Ascending aorta (tissue), 2 donors: ENCODE measurements at regions not wholly inside any gene's neighbourhood (a gene's known extent, or its start where the extent isn't known, plus 50 kb on each side); places are given as distances from the start of the nearest gene placed in this dataset.

ENCODE experiments used
- DNase-seq, 2 donors: peaks; one replicate each; pipeline ENCODE4 v3.0.0-alpha.2; 2019; ENCODE audit warnings: low spot score in 2 of 2
- H3K27ac ChIP-seq, 2 donors: fragments of 200-600 bp; sonication (generic); one replicate each; pipeline ENCODE4 v1.5.1; 2016 to 2017; ENCODE audit warnings: mild to moderate bottlenecking in 1 of 2
- H3K27me3 ChIP-seq: fragments of 200-600 bp; sonication (generic); one replicate; pipeline ENCODE4 v1.5.1; 2017
- H3K36me3 ChIP-seq, 2 donors: fragments of 200-600 bp; sonication (generic); one replicate each; pipeline ENCODE4 v1.5.1; 2016
- H3K4me1 ChIP-seq, 2 donors: fragments of 200-600 bp; sonication (generic); one replicate each; pipeline ENCODE4 v1.5.1; 2016 to 2017; ENCODE audit warnings: mild to moderate bottlenecking in 1 of 2
- H3K4me3 ChIP-seq, 2 donors: fragments of 200-600 bp; sonication (generic); one replicate each; pipeline ENCODE4 v1.5.1; 2016 to 2017; ENCODE audit warnings: mild to moderate bottlenecking in 1 of 2
- H3K9me3 ChIP-seq, 2 donors: fragments of 200-600 bp; sonication (generic); one replicate each; pipeline ENCODE4 v1.5.1; 2016
- intact Hi-C: fragments of 100-400 bp; cut with DNase I; formaldehyde crosslinking; loops from one replicate; pipeline ENCODE4 v1.15.1; 2023
- TF ChIP-seq, protein P1 (sequence below), 3 experiments: fragments of 200-600 bp in 2 of 3; fragments of 450-650 bp in 1 of 3; sonication (generic) in 2 of 3; IDR thresholded peaks; one replicate each; pipeline ENCODE4 v1.5.1; 2016 to 2019; ENCODE audit warnings: antibody characterized with exemption in 3 of 3, mild to moderate bottlenecking in 1 of 3, moderate library complexity in 1 of 3

GRCh38 chr4:35942092-35942491, 302.2 kb downstream of the ARAP2 start:
- Histone ChIP-seq H3K27ac (no peak overlapping the region), H3K4me3 (no peak overlapping the region), H3K36me3 (no peaks in the 10 kb centered on the region), H3K9me3 (no peaks in the 10 kb centered on the region), H3K27me3 (no peaks in the 10 kb centered on the region), H3K4me1 (no peaks in the 10 kb centered on the region)
- TF ChIP-seq, protein P1, sequence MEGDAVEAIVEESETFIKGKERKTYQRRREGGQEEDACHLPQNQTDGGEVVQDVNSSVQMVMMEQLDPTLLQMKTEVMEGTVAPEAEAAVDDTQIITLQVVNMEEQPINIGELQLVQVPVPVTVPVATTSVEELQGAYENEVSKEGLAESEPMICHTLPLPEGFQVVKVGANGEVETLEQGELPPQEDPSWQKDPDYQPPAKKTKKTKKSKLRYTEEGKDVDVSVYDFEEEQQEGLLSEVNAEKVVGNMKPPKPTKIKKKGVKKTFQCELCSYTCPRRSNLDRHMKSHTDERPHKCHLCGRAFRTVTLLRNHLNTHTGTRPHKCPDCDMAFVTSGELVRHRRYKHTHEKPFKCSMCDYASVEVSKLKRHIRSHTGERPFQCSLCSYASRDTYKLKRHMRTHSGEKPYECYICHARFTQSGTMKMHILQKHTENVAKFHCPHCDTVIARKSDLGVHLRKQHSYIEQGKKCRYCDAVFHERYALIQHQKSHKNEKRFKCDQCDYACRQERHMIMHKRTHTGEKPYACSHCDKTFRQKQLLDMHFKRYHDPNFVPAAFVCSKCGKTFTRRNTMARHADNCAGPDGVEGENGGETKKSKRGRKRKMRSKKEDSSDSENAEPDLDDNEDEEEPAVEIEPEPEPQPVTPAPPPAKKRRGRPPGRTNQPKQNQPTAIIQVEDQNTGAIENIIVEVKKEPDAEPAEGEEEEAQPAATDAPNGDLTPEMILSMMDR (IDR thresholded peaks at IDR 0.05), result no peak
- intact Hi-C loops, result no loop called here
- no peak for DNase-seq

DNA sequence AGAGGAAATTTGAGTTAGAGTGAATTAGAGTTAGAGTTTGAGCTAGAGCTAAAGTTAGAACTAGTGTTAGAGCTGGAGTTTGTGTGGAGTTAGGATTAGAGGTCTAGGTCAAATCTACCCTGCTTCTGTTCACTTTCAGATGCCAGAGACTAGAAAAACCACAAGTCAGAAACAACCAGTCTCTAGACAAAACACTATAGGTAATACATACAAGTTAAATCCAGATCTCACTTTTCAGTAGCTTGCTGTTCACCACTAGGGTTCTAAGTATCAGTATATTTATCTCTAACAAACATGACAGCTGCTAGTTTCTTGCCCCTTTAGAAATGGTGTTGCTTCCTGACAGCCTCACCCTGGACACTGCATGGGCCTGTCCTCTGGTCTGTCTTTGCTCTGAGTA, 300.7 kb downstream of the ARAP2 start:
- Histone ChIP-seq H3K36me3 (no peaks in the 10 kb centered on the region), H3K27me3 (no peaks in the 10 kb centered on the region), H3K27ac (no peak overlapping the region), H3K9me3 (no peaks in the 10 kb centered on the region), H3K4me3 (no peak overlapping the region), H3K4me1 (no peaks in the 10 kb centered on the region)
- DNase-seq, result no peak
- TF ChIP-seq, protein P1 (IDR thresholded peaks at IDR 0.05), result no peak
- intact Hi-C loops, result no loop called here

DNA sequence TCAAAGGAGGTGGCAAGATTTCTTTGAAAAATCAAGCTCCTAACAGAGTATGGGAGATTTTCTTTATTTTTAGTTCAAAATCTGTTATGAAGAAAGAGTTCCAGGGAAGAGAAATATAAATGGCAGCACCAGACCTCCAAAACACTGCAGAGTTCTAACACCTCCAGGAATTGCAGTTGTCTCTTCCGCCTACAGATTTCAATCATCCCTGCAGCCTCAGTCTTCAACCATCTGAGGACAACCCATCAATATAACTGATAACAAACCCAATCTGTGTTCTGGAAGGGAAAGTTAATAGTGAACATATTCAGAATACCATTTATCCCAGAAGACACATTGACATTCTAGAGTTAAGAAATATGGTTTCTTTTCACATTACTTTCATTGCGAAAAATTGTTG, 296.1 kb downstream of the ARAP2 start:
- no peak overlapping the region for H3K4me3 ChIP-seq
- no peak overlapping the region for H3K27ac ChIP-seq
- no peaks in the 10 kb centered on the region for H3K9me3 ChIP-seq
- DNase-seq, result no peak
- no peaks in the 10 kb centered on the region for H3K36me3 ChIP-seq
- H3K27me3 ChIP-seq, result no peaks in the 10 kb centered on the region
- intact Hi-C loops, result no loop called here
- TF ChIP-seq, protein P1 (IDR thresholded peaks at IDR 0.05), result no peak
- no peaks in the 10 kb centered on the region for H3K4me1 ChIP-seq

GRCh38 chr4:35950442-35950841, 293.9 kb downstream of the ARAP2 start:
- Histone ChIP-seq H3K9me3 (no peaks in the 10 kb centered on the region), H3K4me1 (no peaks in the 10 kb centered on the region), H3K27me3 (no peaks in the 10 kb centered on the region), H3K4me3 (no peak overlapping the region), H3K27ac (no peak overlapping the region), H3K36me3 (no peaks in the 10 kb centered on the region)
- TF ChIP-seq, protein P1 (IDR thresholded peaks at IDR 0.05), result no peak
- DNase-seq, result no peak
- intact Hi-C loops, result no loop called here

- Histone ChIP-seq H3K4me3 (no peak overlapping the region), H3K9me3 (no peaks in the 10 kb centered on the region), H3K4me1 (no peaks in the 10 kb centered on the region), H3K27ac (no peak overlapping the region), H3K27me3 (no peaks in the 10 kb centered on the region), H3K36me3 (no peaks in the 10 kb centered on the region)
- intact Hi-C loops, result no loop called here
- TF ChIP-seq, protein P1 (IDR thresholded peaks at IDR 0.05), result no peak
- no peak for DNase-seq
Observed at GRCh38 chr4:35952751-35953150, 291.6 kb downstream of the ARAP2 start.

- H3K9me3 ChIP-seq, result no peaks in the 10 kb centered on the region
- H3K36me3 ChIP-seq, result no peaks in the 10 kb centered on the region
- no peaks in the 10 kb centered on the region for H3K4me1 ChIP-seq
- H3K4me3 ChIP-seq, result no peak overlapping the region
- no peak for DNase-seq
- TF ChIP-seq, protein P1 (IDR thresholded peaks at IDR 0.05), result no peak
- H3K27me3 ChIP-seq, result no peaks in the 10 kb centered on the region
- intact Hi-C loops, result no loop called here
- no peak overlapping the region for H3K27ac ChIP-seq
Observed at GRCh38 chr4:35963383-35963782, 280.9 kb downstream of the ARAP2 start.
